Thyroid gland (tissue), 4 donors: ENCODE measurements at regions not wholly inside any gene's neighbourhood (a gene's known extent, or its start where the extent isn't known, plus 50 kb on each side); places are given as distances from the start of the nearest gene placed in this dataset.

Experiments
- DNase-seq, 2 donors: peaks; one replicate each; pipeline ENCODE4 v3.0.0-alpha.2; 2019
- H3K27ac ChIP-seq, 3 donors: fragments of 200-600 bp; sonication (generic); 1 replicate in 2 of 3; 2 replicates in 1 of 3; pipeline ENCODE4 v1.5.1; 2016 to 2019; ENCODE audit warnings: mild to moderate bottlenecking in 1 of 3, moderate library complexity in 1 of 3
- H3K27me3 ChIP-seq: fragments of 200-600 bp; sonication (generic); one replicate; pipeline ENCODE4 v1.5.1; 2019
- H3K36me3 ChIP-seq, 2 donors: fragments of 200-600 bp; sonication (generic); one replicate each; pipeline ENCODE4 v1.5.1; 2016 to 2019
- H3K4me1 ChIP-seq, 2 donors: fragments of 200-600 bp; sonication (generic); one replicate each; pipeline ENCODE4 v1.5.1; 2017 to 2019
- H3K4me3 ChIP-seq, 3 donors: fragments of 200-600 bp; sonication (generic); replicated peaks in 1 of 3; 1 replicate in 2 of 3; 2 replicates in 1 of 3; pipeline ENCODE4 v1.5.1; 2016; ENCODE audit warnings: mild to moderate bottlenecking in 1 of 3
- H3K9me3 ChIP-seq: fragments of 200-600 bp; sonication (generic); one replicate; pipeline ENCODE4 v1.5.1; 2017
- CTCF ChIP-seq, 6 experiments: fragments of 200-600 bp in 3 of 6; fragments of 450-650 bp in 3 of 6; sonication (generic) in 3 of 6; IDR thresholded peaks; one replicate each; pipeline ENCODE4 v1.5.1; 2016 to 2019; ENCODE audit warnings: antibody characterized with exemption in 6 of 6, mild to moderate bottlenecking in 2 of 6, inconsistent platforms in 1 of 6, moderate library complexity in 1 of 6
- POLR2A ChIP-seq, 2 donors: fragments of 450-650 bp; IDR thresholded peaks; one replicate each; pipeline ENCODE4 v1.6.1; 2017; ENCODE audit warnings: antibody characterized with exemption in 2 of 2, mild to moderate bottlenecking in 2 of 2, moderate library complexity in 1 of 2
- WGBS, 2 donors: methylation state at CpG; one replicate each; pipeline ENCODE4 v1.1.5; 2017; 5-methylcytosine and 5-hydroxymethylcytosine counted together
- intact Hi-C: fragments of 100-400 bp; cut with DNase I; formaldehyde crosslinking; loops from one replicate; pipeline ENCODE4 v1.15.1; 2023

- Histone ChIP-seq H3K36me3 (no peaks in the 10 kb centered on the region), H3K4me3 (no peak overlapping the region), H3K9me3 (no peaks in the 10 kb centered on the region), H3K27me3 (no peaks in the 10 kb centered on the region), H3K27ac (no peak overlapping the region), H3K4me1 (peaks cover 0 to 7% of the 10 kb centered on the region in 2 donors)
- TF ChIP-seq CTCF (IDR thresholded peaks at IDR 0.05): no peak
- TF ChIP-seq POLR2A (IDR thresholded peaks at IDR 0.05): no peak
- no peak for DNase-seq
- intact Hi-C loops: loop anchor here (5.0 to 10.0 kb wide), 3 partner anchors 131 to 663 kb away; no protein-coding TSS in a partner anchor
- WGBS, 2 donors: 82 to 85% methylated on average over 6 of the region's 6 CpGs
Observed at GRCh38 chr16:11403920-11404319, 58.7 kb downstream of the RMI2 start.

- H3K4me3 ChIP-seq: no peak overlapping the region
- no peak for TF ChIP-seq POLR2A (IDR thresholded peaks at IDR 0.05)
- no peak for TF ChIP-seq CTCF (IDR thresholded peaks at IDR 0.05)
- H3K27me3 ChIP-seq: no peaks in the 10 kb centered on the region
- H3K27ac ChIP-seq: no peak overlapping the region
- 88 to 90% methylated on average over 12 of the region's 12 CpGs for WGBS, 2 donors
- DNase-seq: no peak
- H3K36me3 ChIP-seq: no peaks in the 10 kb centered on the region
- intact Hi-C loops: loop anchor here (5.0 to 10.0 kb wide), 4 partner anchors 130 to 663 kb away; no protein-coding TSS in a partner anchor
- H3K4me1 ChIP-seq: peaks cover 0 to 7% of the 10 kb centered on the region in 2 donors
- H3K9me3 ChIP-seq: no peaks in the 10 kb centered on the region
Observed at GRCh38 chr16:11404603-11405002, 59.3 kb downstream of the RMI2 start.

- 70 to 71% methylated on average over 11 of the region's 11 CpGs for WGBS, 2 donors
- intact Hi-C loops: loop anchor here (5.0 to 10.0 kb wide), 2 partner anchors 129 to 237 kb away; no protein-coding TSS in a partner anchor
- no peaks in the 10 kb centered on the region for H3K36me3 ChIP-seq
- peaks cover 0 to 7% of the 10 kb centered on the region in 2 donors for H3K4me1 ChIP-seq
- no peak overlapping the region for H3K4me3 ChIP-seq
- H3K9me3 ChIP-seq: no peaks in the 10 kb centered on the region
- DNase-seq: peak in 1 of 2 donors; percentile 30
- TF ChIP-seq CTCF (IDR thresholded peaks at IDR 0.05) (peak in 3 of 6 experiments; percentile 41 to 65 (median 42)), POLR2A (IDR thresholded peaks at IDR 0.05) (no peak)
- no peaks in the 10 kb centered on the region for H3K27me3 ChIP-seq
- no peak overlapping the region for H3K27ac ChIP-seq
Observed at GRCh38 chr16:11405331-11406176, 60.3 kb downstream of the RMI2 start.

- Histone ChIP-seq H3K4me1 (peaks cover 0 to 12% of the 10 kb centered on the region in 2 donors), H3K9me3 (no peaks in the 10 kb centered on the region), H3K4me3 (no peak overlapping the region), H3K27me3 (no peaks in the 10 kb centered on the region), H3K36me3 (no peaks in the 10 kb centered on the region), H3K27ac (no peak overlapping the region)
- TF ChIP-seq POLR2A (IDR thresholded peaks at IDR 0.05) (no peak), CTCF (IDR thresholded peaks at IDR 0.05) (no peak)
- no peak for DNase-seq
- WGBS, 2 donors: 93 to 97% methylated on average over 6 of the region's 6 CpGs
- intact Hi-C loops: loop anchor here (5.0 to 10.0 kb wide), 2 partner anchors 129 to 236 kb away; no protein-coding TSS in a partner anchor
Observed at GRCh38 chr16:11406177-11406560, 60.9 kb downstream of the RMI2 start.
